ENCODE measurements at regions not wholly inside any gene's neighbourhood (a gene's known extent, or its start where the extent isn't known, plus 50 kb on each side); places are given as distances from the start of the nearest gene placed in this dataset.

- no TSS peak for BruUV-seq (replicated peaks)
Observed at GRCh38 chr14:53740570-53740969, 216.1 kb downstream of the BMP4 start.

DNA sequence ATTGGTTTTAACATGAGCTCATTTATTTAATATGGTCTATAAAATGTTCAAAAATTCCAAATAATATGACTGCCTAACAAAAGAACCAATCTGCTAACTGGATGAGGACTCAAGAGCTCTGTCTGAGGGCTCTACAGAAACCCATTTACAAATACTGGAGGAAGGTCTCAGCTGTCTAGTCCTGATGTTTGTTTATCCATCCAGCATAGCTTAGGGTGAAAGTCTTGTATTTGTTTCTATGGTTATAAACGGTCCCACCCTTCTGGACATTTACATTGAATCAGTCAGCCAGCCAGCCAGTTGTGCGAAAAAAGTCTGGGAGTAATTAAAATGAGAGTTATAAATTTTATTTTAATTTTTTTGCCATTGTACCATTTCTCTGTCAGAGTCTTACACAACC is 220.7 kb downstream of the BMP4 start:
- Histone ChIP-seq H3K9me3 (ENCODE audit: low read length) (no peaks in the 10 kb centered on the region), H3K27ac (ENCODE audit: low read length) (no peak overlapping the region), H3F3A (ENCODE audit: low read length, unreplicated experiment) (no peaks in the 10 kb centered on the region), H2AFZ (ENCODE audit: low read length) (no peak overlapping the region), H3K36me3 (ENCODE audit: low read depth, low read length) (no peaks in the 10 kb centered on the region), H4K20me1 (ENCODE audit: low read length) (no peaks in the 10 kb centered on the region), H3K4me3 (ENCODE audit: low read length) (no peak overlapping the region), H3K79me2 (ENCODE audit: low read length) (no peaks in the 10 kb centered on the region), H3K9ac (ENCODE audit: low read length) (no peak overlapping the region), H3K27me3 (ENCODE audit: low read length) (no peaks in the 10 kb centered on the region), H3K9me2 (replicated peaks; ENCODE audit: low read length) (no peaks in the 10 kb centered on the region), H3K4me2 (ENCODE audit: low read length) (no peak overlapping the region), H3K4me1 (ENCODE audit: insufficient read depth, low read length) (no peaks in the 10 kb centered on the region)
- POLR2A ChIA-PET (ENCODE audit: unreplicated experiment): no interaction called here
- intact Hi-C loops (cut with micrococcal nuclease): no loop called here
- ATAC-seq: no peak
- DNase-seq: no peak
- BruUV-seq (replicated peaks): no TSS peak
- TF ChIP-seq EZH2 (IDR thresholded peaks at IDR 0.05; ENCODE audit: low read length, unreplicated experiment): no peak
- no peak for TF ChIP-seq CTCF (conservative IDR thresholded peaks at IDR 0.05; ENCODE audit: low read depth, low read length)
- TF ChIP-seq EZH2phosphoT487 (IDR thresholded peaks at IDR 0.05; ENCODE audit: borderline replicate concordance, low read length): no peak
- CTCF ChIA-PET: interaction anchor here (0.7 kb wide), 1 partner anchor 110 kb away, joined by 4 read pairs; no protein-coding TSS in a partner anchor

More at GRCh38 chr14:53740570-53740969, 216.1 kb downstream of the BMP4 start:
- H3K4me3 ChIP-seq (ENCODE audit: low read length): no peak overlapping the region
- H4K20me1 ChIP-seq (ENCODE audit: low read length): no peaks in the 10 kb centered on the region
- H3F3A ChIP-seq (ENCODE audit: low read length, unreplicated experiment): no peaks in the 10 kb centered on the region
- H2AFZ ChIP-seq (ENCODE audit: low read length): no peak overlapping the region
- no peaks in the 10 kb centered on the region for H3K36me3 ChIP-seq (ENCODE audit: low read depth, low read length)
- no peaks in the 10 kb centered on the region for H3K9me3 ChIP-seq (ENCODE audit: low read length)
- no peaks in the 10 kb centered on the region for H3K79me2 ChIP-seq (ENCODE audit: low read length)
- no peak for ATAC-seq
- POLR2A ChIA-PET (ENCODE audit: unreplicated experiment): no interaction called here
- intact Hi-C loops (cut with micrococcal nuclease): no loop called here
- H3K9ac ChIP-seq (ENCODE audit: low read length): no peak overlapping the region
- H3K27me3 ChIP-seq (ENCODE audit: low read length): no peaks in the 10 kb centered on the region
- CTCF ChIA-PET: no interaction called here
- no peaks in the 10 kb centered on the region for H3K4me1 ChIP-seq (ENCODE audit: insufficient read depth, low read length)
- no peak for TF ChIP-seq EZH2phosphoT487 (IDR thresholded peaks at IDR 0.05; ENCODE audit: borderline replicate concordance, low read length)
- no peak for TF ChIP-seq CTCF (conservative IDR thresholded peaks at IDR 0.05; ENCODE audit: low read depth, low read length)
- no peak for TF ChIP-seq EZH2 (IDR thresholded peaks at IDR 0.05; ENCODE audit: low read length, unreplicated experiment)
- H3K27ac ChIP-seq (ENCODE audit: low read length): no peak overlapping the region
- H3K9me2 ChIP-seq (replicated peaks; ENCODE audit: low read length): no peaks in the 10 kb centered on the region
- no peak for DNase-seq
- H3K4me2 ChIP-seq (ENCODE audit: low read length): no peak overlapping the region

- 0 out of 2 replicates have a peak, but pooled peaks cover 3% of the 10 kb centered on the region for H3K9me2 ChIP-seq (replicated peaks; ENCODE audit: low read length)
Observed at GRCh38 chr14:53723221-53723620, 233.4 kb downstream of the BMP4 start.

More at GRCh38 chr14:53723221-53723620, 233.4 kb downstream of the BMP4 start:
- intact Hi-C loops (cut with micrococcal nuclease): no loop called here
- no peaks in the 10 kb centered on the region for H3K9me3 ChIP-seq (ENCODE audit: low read length)
- H3K4me1 ChIP-seq (ENCODE audit: insufficient read depth, low read length): no peaks in the 10 kb centered on the region
- TF ChIP-seq CTCF (conservative IDR thresholded peaks at IDR 0.05; ENCODE audit: low read depth, low read length) (no peak), EZH2phosphoT487 (IDR thresholded peaks at IDR 0.05; ENCODE audit: borderline replicate concordance, low read length) (no peak), EZH2 (IDR thresholded peaks at IDR 0.05; ENCODE audit: low read length, unreplicated experiment) (no peak)
- ChIA-PET CTCF (no interaction called here), POLR2A (ENCODE audit: unreplicated experiment) (no interaction called here)
- no peak overlapping the region for H2AFZ ChIP-seq (ENCODE audit: low read length)
- BruUV-seq (replicated peaks): no TSS peak
- no peaks in the 10 kb centered on the region for H3K79me2 ChIP-seq (ENCODE audit: low read length)
- no peaks in the 10 kb centered on the region for H3K36me3 ChIP-seq (ENCODE audit: low read depth, low read length)
- H3K27ac ChIP-seq (ENCODE audit: low read length): no peak overlapping the region
- no peaks in the 10 kb centered on the region for H3F3A ChIP-seq (ENCODE audit: low read length, unreplicated experiment)
- no peaks in the 10 kb centered on the region for H3K27me3 ChIP-seq (ENCODE audit: low read length)
- ATAC-seq (no peak), DNase-seq (no peak)
- H3K4me3 ChIP-seq (ENCODE audit: low read length): no peak overlapping the region
- H3K4me2 ChIP-seq (ENCODE audit: low read length): no peak overlapping the region
- H4K20me1 ChIP-seq (ENCODE audit: low read length): no peaks in the 10 kb centered on the region
- H3K9ac ChIP-seq (ENCODE audit: low read length): no peak overlapping the region

All from PC-3 (cell line).